ENCODE measurements at regions not wholly inside any gene's neighbourhood (a gene's known extent, or its start where the extent isn't known, plus 50 kb on each side); places are given as distances from the start of the nearest gene placed in this dataset.

DNA sequence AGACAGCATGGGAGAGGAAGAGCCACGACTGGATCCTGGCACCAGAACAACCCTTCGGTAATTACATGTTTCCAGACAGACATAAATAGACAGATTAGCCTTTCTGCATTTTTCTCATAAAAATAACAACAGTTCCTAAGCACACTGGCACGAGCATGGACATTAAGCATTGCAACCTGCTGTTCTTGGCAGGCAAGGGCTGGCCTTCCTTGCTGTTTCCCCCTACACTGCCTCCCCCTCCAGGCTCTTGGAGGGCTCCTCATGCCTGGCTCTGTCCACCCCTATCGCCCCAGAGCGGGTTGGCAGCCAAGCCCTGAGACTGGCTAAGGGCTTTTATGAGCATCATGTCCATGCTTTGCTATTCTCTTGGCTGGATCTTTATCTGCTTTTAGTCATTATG is 89.6 kb downstream of the TTC32 start:
- WGBS (ENCODE audit: insufficient coverage): 81% methylated on average over 5 of the region's 5 CpGs
- Histone ChIP-seq H2AFZ (ENCODE audit: insufficient read depth, low read depth, low read length, poor library complexity, severe bottlenecking) (no peak overlapping the region), H3K4me2 (replicated peaks; ENCODE audit: low read depth, low read length, poor library complexity, severe bottlenecking) (no peak overlapping the region), H3K4me3 (ENCODE audit: control extremely low read depth in 1 of 5, extremely low read depth in 1 of 5, insufficient read depth in 1 of 5, low read depth in 2 of 5, low read length in 4 of 5) (no peak overlapping the region), H3K27me3 (replicated peaks in 1 of 4; ENCODE audit: control extremely low read depth in 1 of 4, control insufficient read depth in 3 of 4, insufficient read depth in 4 of 4, low read length in 3 of 4) (no peaks in the 10 kb centered on the region), H3K9ac (ENCODE audit: low read length) (no peak overlapping the region), H3K36me3 (replicated peaks in 1 of 2; ENCODE audit: control extremely low read depth in 1 of 2, control insufficient read depth in 1 of 2, extremely low read depth in 1 of 2, insufficient read depth in 2 of 2, low read length in 1 of 2) (no peaks in the 10 kb centered on the region), H3K9me3 (ENCODE audit: control extremely low read depth in 1 of 3, control insufficient read depth in 2 of 3, insufficient read depth in 1 of 3, low read length in 2 of 3) (peaks cover 0 to 4% (median 0%) of the 10 kb centered on the region in 3 donors), H3K4me1 (ENCODE audit: control insufficient read depth in 2 of 2, insufficient read depth in 2 of 2, low read length in 2 of 2) (no peaks in the 10 kb centered on the region), H4K20me1 (ENCODE audit: control insufficient read depth, insufficient read depth, low read length, poor library complexity, severe bottlenecking) (no peaks in the 10 kb centered on the region), H3K27ac (ENCODE audit: low read length in 2 of 2) (no peak overlapping the region), H3K79me2 (ENCODE audit: control insufficient read depth, insufficient read depth, low read length) (no peaks in the 10 kb centered on the region)
- H3K27ac Mint-ChIP-seq: no peak overlapping the region
- DNase-seq: no peak
- TF ChIP-seq EZH2 (IDR thresholded peaks at IDR 0.05; ENCODE audit: borderline replicate concordance, insufficient read depth, low read depth, low read length, poor library complexity, severe bottlenecking): no peak
- TF ChIP-seq, protein P1, sequence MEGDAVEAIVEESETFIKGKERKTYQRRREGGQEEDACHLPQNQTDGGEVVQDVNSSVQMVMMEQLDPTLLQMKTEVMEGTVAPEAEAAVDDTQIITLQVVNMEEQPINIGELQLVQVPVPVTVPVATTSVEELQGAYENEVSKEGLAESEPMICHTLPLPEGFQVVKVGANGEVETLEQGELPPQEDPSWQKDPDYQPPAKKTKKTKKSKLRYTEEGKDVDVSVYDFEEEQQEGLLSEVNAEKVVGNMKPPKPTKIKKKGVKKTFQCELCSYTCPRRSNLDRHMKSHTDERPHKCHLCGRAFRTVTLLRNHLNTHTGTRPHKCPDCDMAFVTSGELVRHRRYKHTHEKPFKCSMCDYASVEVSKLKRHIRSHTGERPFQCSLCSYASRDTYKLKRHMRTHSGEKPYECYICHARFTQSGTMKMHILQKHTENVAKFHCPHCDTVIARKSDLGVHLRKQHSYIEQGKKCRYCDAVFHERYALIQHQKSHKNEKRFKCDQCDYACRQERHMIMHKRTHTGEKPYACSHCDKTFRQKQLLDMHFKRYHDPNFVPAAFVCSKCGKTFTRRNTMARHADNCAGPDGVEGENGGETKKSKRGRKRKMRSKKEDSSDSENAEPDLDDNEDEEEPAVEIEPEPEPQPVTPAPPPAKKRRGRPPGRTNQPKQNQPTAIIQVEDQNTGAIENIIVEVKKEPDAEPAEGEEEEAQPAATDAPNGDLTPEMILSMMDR (IDR thresholded peaks at IDR 0.05): no peak
- POLR2A ChIA-PET: no interaction called here
- intact Hi-C loops (cut with micrococcal nuclease): no loop called here
- H3K4me3 Mint-ChIP-seq: no peak overlapping the region
- H3K9me3 Mint-ChIP-seq (ENCODE audit: insufficient read depth): no peaks in the 10 kb centered on the region
- CTCF ChIA-PET: no interaction called here
- no peak for ATAC-seq (ENCODE audit: low read depth)
- H3K4me1 Mint-ChIP-seq: no peaks in the 10 kb centered on the region
- H3K27me3 Mint-ChIP-seq: peaks cover 3% of the 10 kb centered on the region

DNA sequence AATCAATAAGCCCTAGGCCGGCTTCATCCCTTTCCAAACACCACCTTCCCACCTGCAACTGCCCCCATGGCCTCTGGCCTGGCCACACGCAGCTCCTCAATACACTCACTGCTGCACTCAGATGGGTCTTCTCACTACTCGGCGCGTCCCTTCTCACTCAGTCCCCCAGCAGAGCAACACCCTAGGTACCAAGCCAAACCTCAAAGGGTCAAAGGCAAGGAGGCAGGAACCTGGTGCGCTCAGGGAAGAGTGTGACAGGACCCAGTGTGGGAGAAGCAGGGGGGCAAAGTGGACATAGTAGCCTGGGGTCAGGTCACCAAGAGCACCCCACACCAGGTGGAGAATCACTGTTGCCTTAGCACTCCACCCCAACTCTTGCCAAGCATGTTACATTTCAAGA is 90.6 kb downstream of the TTC32 start:
- whole genome bisulfite sequencing (ENCODE audit: insufficient coverage): 100% methylated on average over 3 of the region's 6 CpGs
- no peak for DNase-seq
- ATAC-seq (ENCODE audit: low read depth): no peak

More for the DNA sequence above, 90.6 kb downstream of the TTC32 start:
- no peak overlapping the region for H3K4me3 ChIP-seq (ENCODE audit: control extremely low read depth in 1 of 5, extremely low read depth in 1 of 5, insufficient read depth in 1 of 5, low read depth in 2 of 5, low read length in 4 of 5)
- TF ChIP-seq, protein P1 (IDR thresholded peaks at IDR 0.05): no peak
- no peak for TF ChIP-seq EZH2 (IDR thresholded peaks at IDR 0.05; ENCODE audit: borderline replicate concordance, insufficient read depth, low read depth, low read length, poor library complexity, severe bottlenecking)
- H4K20me1 ChIP-seq (ENCODE audit: control insufficient read depth, insufficient read depth, low read length, poor library complexity, severe bottlenecking): no peaks in the 10 kb centered on the region
- Mint-ChIP-seq H3K9me3 (ENCODE audit: insufficient read depth) (no peaks in the 10 kb centered on the region), H3K4me1 (no peaks in the 10 kb centered on the region), H3K27ac (no peak overlapping the region), H3K27me3 (peaks cover 3% of the 10 kb centered on the region), H3K4me3 (no peak overlapping the region)
- no peak overlapping the region for H3K4me2 ChIP-seq (replicated peaks; ENCODE audit: low read depth, low read length, poor library complexity, severe bottlenecking)
- no peak overlapping the region for H2AFZ ChIP-seq (ENCODE audit: insufficient read depth, low read depth, low read length, poor library complexity, severe bottlenecking)
- ChIA-PET POLR2A (no interaction called here), CTCF (no interaction called here)
- H3K36me3 ChIP-seq (replicated peaks in 1 of 2; ENCODE audit: control extremely low read depth in 1 of 2, control insufficient read depth in 1 of 2, extremely low read depth in 1 of 2, insufficient read depth in 2 of 2, low read length in 1 of 2): no peaks in the 10 kb centered on the region
- H3K9ac ChIP-seq (ENCODE audit: low read length): no peak overlapping the region
- peaks cover 0 to 4% (median 0%) of the 10 kb centered on the region in 3 donors for H3K9me3 ChIP-seq (ENCODE audit: control extremely low read depth in 1 of 3, control insufficient read depth in 2 of 3, insufficient read depth in 1 of 3, low read length in 2 of 3)
- no peaks in the 10 kb centered on the region for H3K27me3 ChIP-seq (replicated peaks in 1 of 4; ENCODE audit: control extremely low read depth in 1 of 4, control insufficient read depth in 3 of 4, insufficient read depth in 4 of 4, low read length in 3 of 4)
- no peaks in the 10 kb centered on the region for H3K79me2 ChIP-seq (ENCODE audit: control insufficient read depth, insufficient read depth, low read length)
- H3K4me1 ChIP-seq (ENCODE audit: control insufficient read depth in 2 of 2, insufficient read depth in 2 of 2, low read length in 2 of 2): no peaks in the 10 kb centered on the region
- H3K27ac ChIP-seq (ENCODE audit: low read length in 2 of 2): no peak overlapping the region
- intact Hi-C loops (cut with micrococcal nuclease): no loop called here

Data from B cell (primary cell).